Dedifferentiated amniotic fluid mesenchymal stem cell (primary cell): ENCODE measurements at regions not wholly inside any gene's neighbourhood (a gene's known extent, or its start where the extent isn't known, plus 50 kb on each side); places are given as distances from the start of the nearest gene placed in this dataset.
"Not testable (repeated sequence)": the region's sequence is repeated elsewhere in the genome, so short reads cannot be mapped to it uniquely, and the experiment has no call there.

ENCODE experiments used
- DNase-seq: peaks from one replicate; pipeline ENCODE4 v3.0.0-alpha.2; 2016; ENCODE audit errors: extremely low spot score

DNA sequence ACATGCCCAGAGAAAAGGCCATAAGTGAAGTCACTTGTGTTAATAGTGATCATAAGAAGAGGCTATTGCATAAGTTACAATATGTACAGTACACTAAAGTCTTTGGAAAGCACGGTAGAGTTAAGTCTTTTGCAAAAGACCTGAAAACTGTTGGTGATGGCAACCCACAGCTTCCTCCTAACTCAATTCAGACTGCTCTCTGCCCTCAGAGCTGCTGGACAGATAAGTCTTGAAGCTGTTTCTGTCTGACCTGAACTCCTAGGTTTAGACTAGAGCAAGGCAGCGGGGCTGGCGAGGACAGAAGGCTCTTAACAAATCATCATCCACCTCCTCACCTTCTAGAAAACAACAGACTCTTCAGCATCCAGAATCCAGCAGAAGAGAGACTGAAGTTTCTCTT lies 125.4 kb downstream of the CD24 start:
- no peak for DNase-seq

- DNase-seq, result no peak
These were observed 127.4 kb downstream of the CD24 start for GRCh38 chr6:106847116-106847515.

GRCh38 chr6:106844930-106845329 lies 129.6 kb downstream of the CD24 start:
- DNase-seq, result no peak

DNA sequence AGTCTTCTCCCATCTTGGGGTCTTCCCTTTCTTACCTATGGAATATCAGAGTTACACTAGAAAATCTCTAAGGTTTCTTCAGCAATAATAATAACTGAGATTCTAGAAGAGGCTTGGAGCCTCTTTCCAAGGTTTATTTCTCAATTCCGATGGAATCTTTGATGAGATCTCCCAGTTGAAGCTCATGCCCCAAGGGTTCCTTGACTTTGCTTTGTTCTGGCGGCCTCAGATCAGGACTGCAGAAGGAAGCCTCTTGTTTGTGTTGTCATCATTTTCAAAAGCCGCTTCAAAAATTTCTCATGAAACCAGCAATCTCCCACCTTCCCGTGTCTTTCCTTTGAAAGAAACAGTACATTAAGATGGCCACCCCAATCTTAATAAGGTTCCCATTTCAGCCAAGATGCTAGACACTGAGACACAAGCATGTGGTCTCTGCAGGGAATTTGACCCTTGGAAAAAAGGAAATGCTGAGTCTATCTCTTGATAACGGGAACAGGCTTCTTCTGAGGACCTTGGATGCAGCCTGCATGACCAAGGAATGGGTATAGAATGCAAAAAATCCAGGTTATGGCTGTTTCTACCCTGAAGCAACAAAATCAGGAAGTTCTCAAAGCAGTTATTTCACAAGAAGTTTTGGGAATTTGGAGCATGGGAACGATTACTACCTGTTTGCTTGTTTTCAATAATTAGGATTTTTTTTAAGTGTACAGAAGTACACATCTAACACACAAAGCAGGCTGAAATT lies 141.6 kb downstream of the CD24 start:
- DNase-seq, result no peak

GRCh38 chr6:106830930-106831329 lies 143.6 kb downstream of the CD24 start:
- no peak for DNase-seq

DNA sequence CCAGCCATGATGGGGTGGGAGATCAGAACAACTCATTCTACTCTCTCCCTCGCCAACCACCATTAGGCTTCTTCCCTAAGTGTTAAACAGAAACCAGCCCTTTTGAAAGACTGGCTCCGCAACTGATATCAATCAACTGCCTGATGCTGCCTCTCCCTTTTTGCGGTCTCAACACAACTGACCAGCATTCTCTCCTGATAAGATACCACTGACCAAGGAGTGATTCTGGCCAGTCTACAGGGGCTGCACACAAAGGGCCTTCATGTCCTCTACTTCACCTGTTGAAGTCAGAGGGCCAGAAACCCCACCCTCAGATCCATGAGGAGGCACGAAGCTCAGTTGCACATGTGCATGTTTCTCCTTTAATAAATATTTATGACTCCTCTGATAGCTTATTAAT lies 145.1 kb downstream of the CD24 start:
- DNase-seq, result no peak

DNA sequence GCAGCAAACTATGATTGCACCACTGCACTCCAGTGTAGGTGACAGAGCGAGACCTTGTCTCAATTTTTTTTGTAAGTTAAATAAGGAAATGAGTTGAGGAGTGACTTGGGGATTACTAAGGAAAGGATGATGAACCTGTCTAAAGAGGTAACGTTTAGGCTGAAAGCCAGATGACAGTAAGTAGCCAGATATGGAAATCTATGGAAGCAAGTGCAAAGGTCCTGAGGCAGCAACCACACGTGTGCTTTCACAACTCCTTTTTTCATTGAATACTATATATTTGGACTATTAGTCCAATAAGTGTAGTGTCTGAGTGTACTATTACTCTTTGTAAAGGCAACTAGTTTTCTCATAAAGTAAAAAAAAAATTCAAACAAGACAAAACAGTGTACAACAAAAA lies 147.4 kb downstream of the CD24 start:
- no peak for DNase-seq

- DNase-seq, result no peak
These were observed 149.4 kb downstream of the CD24 start for GRCh38 chr6:106825156-106825555.

- no peak for DNase-seq
These were observed 150.7 kb downstream of the CD24 start for GRCh38 chr6:106823732-106824351.

- no peak for DNase-seq
These were observed 151.5 kb downstream of the CD24 start for GRCh38 chr6:106823058-106823457.

DNA sequence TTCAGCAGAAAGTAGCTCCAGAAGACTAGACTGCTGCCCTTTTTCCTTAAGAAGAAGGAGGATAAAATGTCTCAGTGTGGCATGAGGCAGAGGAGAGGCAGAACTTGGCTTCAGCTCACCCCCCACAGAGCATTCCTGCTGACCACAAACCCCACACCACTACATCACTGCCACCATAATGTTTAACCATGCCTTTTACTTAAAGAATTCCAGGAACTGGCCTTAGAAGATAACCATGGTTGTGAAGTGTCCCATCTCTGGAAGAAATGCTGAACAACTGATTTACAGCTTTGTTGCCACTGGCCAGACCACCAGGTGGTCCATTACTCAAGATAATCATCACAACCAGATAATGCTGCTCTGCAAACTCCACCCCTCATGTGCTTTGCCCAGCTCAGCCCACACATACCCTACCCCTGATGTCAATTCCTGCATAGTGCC lies 154.1 kb downstream of the CD24 start:
- DNase-seq, result no peak

- no peak for DNase-seq
These were observed 163.3 kb downstream of the CD24 start for GRCh38 chr6:106811088-106811686.

DNA sequence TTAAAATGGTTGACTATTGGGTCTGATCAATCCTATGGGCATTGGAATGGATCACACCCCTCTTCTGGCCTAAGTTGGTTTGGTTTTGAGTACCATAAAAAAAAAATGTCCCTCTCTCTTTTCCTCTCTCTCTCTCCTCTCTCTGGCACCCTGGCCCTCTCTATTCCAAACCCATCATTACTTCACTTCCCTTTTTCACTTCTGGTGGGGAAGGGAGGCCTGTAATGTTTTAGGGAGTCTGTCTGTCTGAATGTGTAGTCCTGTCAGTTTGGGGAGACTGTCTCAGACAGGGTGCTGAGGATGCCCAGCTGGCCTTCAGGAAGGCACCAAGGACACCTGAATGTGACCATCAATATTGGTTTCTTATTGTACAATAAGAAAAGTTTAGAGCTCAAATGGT lies 165.8 kb downstream of the CD24 start:
- no peak for DNase-seq

DNA sequence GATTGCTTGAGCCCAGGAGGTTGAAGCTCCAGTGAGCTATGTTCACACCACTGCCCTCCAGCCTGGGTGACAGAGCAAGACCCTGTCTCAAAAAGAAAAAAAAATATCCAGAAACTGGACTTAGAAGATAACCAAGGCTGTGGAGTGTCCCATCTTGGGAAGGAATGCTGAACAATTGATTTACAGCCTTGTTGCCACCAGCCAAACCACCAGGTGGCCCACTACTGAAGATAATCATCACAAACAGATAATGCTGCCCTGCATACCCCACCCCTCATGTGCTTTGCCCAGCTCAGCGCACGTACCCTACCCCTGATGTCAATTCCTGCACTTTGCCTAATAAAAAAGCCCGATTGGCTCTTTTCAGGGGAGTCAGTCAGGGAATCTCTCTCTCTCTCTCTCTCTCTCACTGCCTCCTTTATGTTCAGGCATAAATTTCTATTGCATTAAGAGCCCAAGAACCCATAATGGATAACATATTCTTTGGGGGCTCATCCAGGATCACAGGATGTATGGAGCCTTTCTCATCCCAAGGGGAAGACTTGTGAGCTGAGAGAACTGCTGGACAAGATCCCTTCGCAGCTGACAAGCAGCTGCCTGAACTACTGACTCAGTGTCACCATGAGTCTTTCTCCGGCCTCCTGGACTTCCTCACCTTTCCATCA lies 166.4 kb downstream of the CD24 start:
- DNase-seq, result no peak

- not testable (repeated sequence) for DNase-seq
These were observed 168.3 kb downstream of the CD24 start for GRCh38 chr6:106806253-106806652.

DNA sequence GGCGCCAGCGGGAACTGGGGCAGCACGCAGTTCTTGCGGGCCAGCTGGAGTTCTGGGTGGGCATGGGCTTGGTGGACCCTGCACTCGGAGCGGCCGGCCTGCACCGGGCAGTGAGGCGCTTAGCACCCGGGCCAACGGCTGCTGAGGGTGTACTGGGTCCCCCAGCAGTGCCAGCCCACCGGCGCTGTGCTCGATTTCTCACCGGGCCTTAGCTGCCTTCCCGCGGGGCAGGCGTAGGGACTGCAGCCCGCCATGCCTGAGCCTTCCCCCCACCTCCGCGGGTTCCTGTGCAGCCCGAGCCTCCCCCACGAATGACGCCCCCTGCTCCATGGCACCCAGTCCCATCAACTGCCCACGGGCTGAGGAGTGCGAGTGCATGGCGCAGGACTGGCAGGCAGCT lies 168.8 kb downstream of the CD24 start:
- DNase-seq, result no peak

GRCh38 chr6:106804346-106805335 lies 169.9 kb downstream of the CD24 start:
- DNase-seq, result no peak

DNA sequence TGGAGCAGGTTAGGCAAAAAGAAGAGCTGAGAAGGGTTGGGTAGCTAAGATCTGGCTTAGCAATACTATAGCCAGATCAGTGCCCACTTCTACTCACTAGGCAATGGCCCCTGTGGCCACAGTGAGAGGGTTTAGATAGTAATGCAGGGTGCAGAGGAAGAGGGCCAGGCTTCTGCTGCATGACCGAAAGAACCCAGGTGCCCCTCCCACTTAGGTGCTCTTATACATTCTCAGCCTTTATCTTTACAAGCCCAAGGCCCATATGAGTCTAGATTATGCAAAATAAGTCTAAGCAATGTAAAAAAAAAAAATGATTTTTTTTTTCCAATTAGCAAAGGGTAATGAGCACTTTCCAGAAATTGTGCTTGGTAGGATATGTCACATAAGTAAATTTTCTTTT lies 171.3 kb downstream of the CD24 start:
- DNase-seq, result no peak

DNA sequence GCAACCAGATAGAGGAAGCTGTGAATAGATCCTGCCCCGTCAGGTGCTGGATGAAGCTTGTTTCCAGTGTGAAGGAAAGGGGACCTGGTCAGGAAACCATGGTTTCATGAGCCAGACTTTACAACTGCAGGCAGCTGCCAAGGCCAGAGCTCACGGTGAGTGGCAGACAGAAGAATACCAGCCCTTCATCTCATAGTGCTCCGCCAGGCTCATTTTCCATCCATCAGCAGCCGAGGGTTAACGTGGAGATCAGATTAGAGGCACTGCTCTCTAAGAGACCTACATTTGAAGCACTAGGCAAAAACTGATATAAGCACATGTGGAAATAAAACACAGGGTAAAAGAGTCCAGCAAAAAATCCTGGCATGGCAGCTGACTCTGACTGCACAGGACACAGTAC lies 172.4 kb downstream of the CD24 start:
- no peak for DNase-seq

GRCh38 chr6:106801256-106801655 lies 171.9 kb downstream of the QRSL1 start:
- no peak for DNase-seq

DNA sequence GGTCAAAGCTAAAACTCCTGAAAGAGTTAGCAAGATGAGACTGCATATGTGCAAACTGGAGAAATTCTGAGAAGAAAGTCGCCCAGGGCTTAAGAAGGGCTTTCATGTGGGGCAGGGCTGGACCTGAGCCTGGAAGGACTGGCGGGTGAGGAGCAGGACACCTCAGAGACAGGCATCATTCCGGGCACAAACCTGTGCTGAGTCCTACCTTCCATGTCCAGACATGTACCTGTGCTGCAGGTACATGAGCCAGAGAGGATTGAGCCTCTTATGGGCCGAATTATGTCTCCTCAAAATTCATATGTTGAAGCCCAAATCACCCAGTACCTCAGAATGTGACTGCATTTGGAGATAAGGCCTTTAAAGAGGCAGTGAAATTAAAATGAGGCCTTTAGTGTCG lies 171.0 kb downstream of the QRSL1 start:
- no peak for DNase-seq
